GM12878 (cell line): ENCODE measurements at regions not wholly inside any gene's neighbourhood (a gene's known extent, or its start where the extent isn't known, plus 50 kb on each side); places are given as distances from the start of the nearest gene placed in this dataset.

Experiments
- ATAC-seq: fragments of 200-7000 bp; cut with Tn5 transposase; 3 replicates; pipeline ENCODE4 v1.9.1; 2020; ENCODE audit warnings: mild to moderate bottlenecking, moderate library complexity
- BruUV-seq: library from RNA; stranded (reverse); fragments of 400-500 nt; replicated peaks from 2 replicates; lab custom pipeline; 2021; lab: Mats Ljungman, UMichigan
- CTCF ChIA-PET: fragments of 300-600 bp; sonication (Branson Sonifier 250); formaldehyde crosslinking; extraction: SDS; loops from one replicate; lab custom pipeline; 2021; ENCODE audit warnings: inconsistent platforms; lab: Yijun Ruan, JAX
- POLR2A ChIA-PET: fragments of 350-600 bp; formaldehyde crosslinking; extraction: SDS; loops from one replicate; lab custom pipeline; 2021; ENCODE audit warnings: inconsistent platforms; lab: Charles Lee
- RAD21 ChIA-PET: fragments of 300-600 bp; sonication (Branson Sonifier 250); formaldehyde crosslinking; loops from one replicate; lab custom pipeline; 2023; ENCODE audit warnings: antibody characterized with exemption; ENCODE audit not compliant: unreplicated experiment; lab: Charles Lee
- SMC1A ChIA-PET: fragments of 300-600 bp; sonication (Branson Sonifier 250); formaldehyde crosslinking; loops from one replicate; lab custom pipeline; 2023; ENCODE audit not compliant: unreplicated experiment, uncharacterized antibody; lab: Charles Lee
- DNase-seq: peaks from one replicate; pipeline ENCODE4 v3.0.0-alpha.2; 2011; ENCODE audit warnings: low read depth, low spot score
- FAIRE-seq: peaks from 3 replicates; lab custom pipeline; 2011; peaks lifted over from hg19 to GRCh38; lab: Jason Lieb, UNC
- H2AFZ ChIP-seq: 2 replicates; pipeline ENCODE4 v1.6.0; 2011; ENCODE audit warnings: low read depth, low read length, control low read depth; ENCODE audit not compliant: control insufficient read depth
- H3K27ac ChIP-seq: 2 replicates; pipeline ENCODE4 v1.5.1; 2011; ENCODE audit warnings: control low read depth; ENCODE audit not compliant: control insufficient read depth, insufficient read depth
- H3K27me3 ChIP-seq, 2 experiments: replicated peaks in 1 of 2; 2 replicates each; pipeline versions ENCODE4 v1.6.0 to v1.6.1; 2011; ENCODE audit warnings: low read length in 1 of 2; ENCODE audit not compliant: control insufficient read depth in 2 of 2, insufficient read depth in 2 of 2
- H3K36me3 ChIP-seq, 2 experiments: 2 replicates each; pipeline ENCODE4 v1.5.1; 2011; ENCODE audit warnings: low read length in 1 of 2; ENCODE audit not compliant: control insufficient read depth in 2 of 2, insufficient read depth in 2 of 2
- H3K4me1 ChIP-seq: 2 replicates; pipeline ENCODE4 v1.6.1; 2011; ENCODE audit warnings: mild to moderate bottlenecking, low read length, moderate library complexity, mixed read lengths; ENCODE audit not compliant: control insufficient read depth, insufficient read depth
- H3K4me2 ChIP-seq: 2 replicates; pipeline ENCODE4 v1.6.0; 2011; ENCODE audit warnings: control low read depth; ENCODE audit not compliant: control insufficient read depth, insufficient read depth
- H3K4me3 ChIP-seq: fragments of 200-600 bp; sonication (generic); 2 replicates; pipeline ENCODE4 v1.5.1; 2016
- H3K79me2 ChIP-seq: 2 replicates; pipeline ENCODE4 v1.6.0; 2011; ENCODE audit warnings: low read length; ENCODE audit not compliant: control insufficient read depth, insufficient read depth
- H3K9ac ChIP-seq: 2 replicates; pipeline ENCODE4 v1.8.0; 2011; ENCODE audit warnings: low read length, control low read depth, mixed read lengths; ENCODE audit not compliant: control insufficient read depth, insufficient read depth
- H3K9me3 ChIP-seq: replicated peaks from 3 replicates; pipeline ENCODE4 v1.5.1; 2011; ENCODE audit warnings: mild to moderate bottlenecking, low read length; ENCODE audit not compliant: control insufficient read depth, insufficient read depth
- H4K20me1 ChIP-seq: 2 replicates; pipeline ENCODE4 v1.6.0; 2011; ENCODE audit not compliant: control insufficient read depth, insufficient read depth
- CHD4 ChIP-seq: fragments of 200-600 bp; sonication (generic); IDR thresholded peaks from 2 replicates; pipeline ENCODE4 v1.6.1; 2016; ENCODE audit warnings: mild to moderate bottlenecking
- GABPA ChIP-seq: IDR thresholded peaks from 2 replicates; pipeline ENCODE4 v1.6.1; 2014; ENCODE audit warnings: antibody characterized with exemption, low read depth, mild to moderate bottlenecking, inconsistent platforms
- HDGF ChIP-seq: fragments of 450-650 bp; IDR thresholded peaks from 2 replicates; pipeline ENCODE4 v1.6.1; 2016; ENCODE audit warnings: antibody characterized with exemption
- IRF5 ChIP-seq: fragments of 450-650 bp; IDR thresholded peaks from 2 replicates; pipeline ENCODE4 v1.6.1; 2017; ENCODE audit warnings: borderline replicate concordance
- KAT2A ChIP-seq: conservative IDR thresholded peaks from 2 replicates; pipeline ENCODE4 v1.6.1; 2011; ENCODE audit warnings: low read depth, low read length; ENCODE audit not compliant: control insufficient read depth
- MEF2A ChIP-seq: IDR thresholded peaks from 2 replicates; pipeline ENCODE4 v1.6.1; 2011; ENCODE audit warnings: low read depth, mild to moderate bottlenecking, low read length, moderate library complexity; ENCODE audit not compliant: insufficient read depth
- MTA2 ChIP-seq: fragments of 450-650 bp; IDR thresholded peaks from 2 replicates; pipeline ENCODE4 v1.6.1; 2016; ENCODE audit warnings: low read depth, mild to moderate bottlenecking, moderate library complexity
- NBN ChIP-seq: fragments of 450-650 bp; IDR thresholded peaks from 2 replicates; pipeline ENCODE4 v1.6.1; 2016
- NFYA ChIP-seq: IDR thresholded peaks from 2 replicates; pipeline ENCODE4 v1.6.1; 2011; ENCODE audit warnings: low read depth, mild to moderate bottlenecking, low read length, improper control_type of control experiment, borderline replicate concordance
- NR2C2 ChIP-seq: IDR thresholded peaks from 2 replicates; pipeline ENCODE4 v1.6.1; 2011; ENCODE audit warnings: borderline replicate concordance, low read depth; ENCODE audit not compliant: control insufficient read depth, insufficient read length
- PBX3 ChIP-seq: IDR thresholded peaks from 2 replicates; pipeline ENCODE4 v1.6.1; 2011; ENCODE audit warnings: mild to moderate bottlenecking, low read depth, low read length, moderate library complexity; ENCODE audit not compliant: insufficient replicate concordance
- POLR2AphosphoS5 ChIP-seq: IDR thresholded peaks from 2 replicates; pipeline ENCODE4 v1.6.1; 2011; ENCODE audit warnings: mild to moderate bottlenecking, low read length, inconsistent platforms
- SMC3 ChIP-seq: IDR thresholded peaks from 2 replicates; pipeline ENCODE4 v1.6.1; 2011; ENCODE audit warnings: low read length, improper control_type of control experiment, borderline replicate concordance
- SPI1 ChIP-seq: IDR thresholded peaks from 2 replicates; pipeline ENCODE4 v1.6.1; 2011; ENCODE audit warnings: low read depth, mild to moderate bottlenecking, low read length, moderate library complexity, borderline replicate concordance; ENCODE audit not compliant: insufficient read depth
- TAF1 ChIP-seq: IDR thresholded peaks from 2 replicates; pipeline ENCODE4 v1.6.1; 2011; ENCODE audit warnings: mild to moderate bottlenecking, low read depth, low read length, borderline replicate concordance
- USF1 ChIP-seq: IDR thresholded peaks from 2 replicates; pipeline ENCODE4 v1.6.1; 2011; ENCODE audit warnings: borderline replicate concordance, low read depth, mild to moderate bottlenecking, moderate library complexity, mixed read lengths, low read length; ENCODE audit not compliant: insufficient read depth; ENCODE audit errors: extremely low read length
- ZNF207 ChIP-seq: fragments of 450-650 bp; IDR thresholded peaks from 2 replicates; pipeline ENCODE4 v1.6.1; 2014; ENCODE audit warnings: antibody characterized with exemption, mild to moderate bottlenecking, borderline replicate concordance
- WGBS: methylation state at CpG from one replicate; pipeline ENCODE4 v1.1.6; 2016; ENCODE audit warnings: low lambda C conversion rate; ENCODE audit not compliant: insufficient replicate concordance, insufficient coverage; ENCODE audit errors: missing lambda C conversion rate; 5-methylcytosine and 5-hydroxymethylcytosine counted together
- in situ Hi-C: fragments of 300-500 bp; cut with MboI; formaldehyde crosslinking; loops from 9 replicates; pipeline ENCODE4 v1.14.3; 2018; ENCODE audit warnings: mixed read lengths
- intact Hi-C: fragments of 100-400 bp; cut with micrococcal nuclease; formaldehyde crosslinking; loops from one replicate; pipeline ENCODE4 v1.14.2; 2022; ENCODE audit not compliant: unreplicated experiment

GRCh38 chr10:78403781-78404180 is 370.1 kb downstream of the RPS24 start (continued):
- TF ChIP-seq USF1 (no peak), NBN (no peak), MTA2 (no peak), IRF5 (no peak), POLR2AphosphoS5 (no peak), MEF2A (no peak), SMC3 (no peak)

GRCh38 chr10:78404296-78404695 is 370.6 kb downstream of the RPS24 start:
- CTCF ChIA-PET, result no interaction called here
- ATAC-seq, result no peak
- TF ChIP-seq PBX3, result no peak
- TF ChIP-seq KAT2A, result no peak
- TF ChIP-seq NFYA, result no peak
- no peak for TF ChIP-seq CHD4
- TF ChIP-seq NR2C2, result no peak
- no peak for TF ChIP-seq HDGF
- no peak for TF ChIP-seq GABPA
- TF ChIP-seq SPI1, result no peak
- no peak for TF ChIP-seq TAF1
- no peak for TF ChIP-seq ZNF207

More at GRCh38 chr10:78404296-78404695, 370.6 kb downstream of the RPS24 start:
- 4% methylated on average over 5 of the region's 5 CpGs for WGBS
- Histone ChIP-seq H3K27ac (no peak overlapping the region), H3K4me2 (no peak overlapping the region), H3K9me3 (no peaks in the 10 kb centered on the region), H3K4me3 (no peak overlapping the region), H4K20me1 (no peaks in the 10 kb centered on the region), H3K27me3 (peaks cover 0 to 6% of the 10 kb centered on the region in 2 experiments; a peak in 3 of 4 replicates), H3K9ac (no peak overlapping the region), H3K36me3 (no peaks in the 10 kb centered on the region), H3K4me1 (no peaks in the 10 kb centered on the region), H3K79me2 (no peaks in the 10 kb centered on the region), H2AFZ (no peak overlapping the region)
- intact Hi-C loops, result no loop called here
- ChIA-PET SMC1A (no interaction called here), RAD21 (no interaction called here), POLR2A (no interaction called here)
- no peak for FAIRE-seq
- no peak for DNase-seq
- no TSS peak for BruUV-seq
- in situ Hi-C loops, result no loop called here
